SK-N-SH (cell line): ENCODE measurements at regions not wholly inside any gene's neighbourhood (a gene's known extent, or its start where the extent isn't known, plus 50 kb on each side); places are given as distances from the start of the nearest gene placed in this dataset.

Experiments
- CTCF ChIA-PET: fragments of 300-600, 350-600 bp; formaldehyde crosslinking; extraction: SDS; loops from one replicate; lab custom pipeline; 2021; lab: Yijun Ruan, JAX
- POLR2A ChIA-PET: fragments of 350-600 bp; sonication (Branson Sonifier 250); formaldehyde crosslinking; extraction: SDS; loops from one replicate; lab custom pipeline; 2020; ENCODE audit warnings: antibody characterized with exemption, inconsistent platforms; lab: Yijun Ruan, JAX
- DNase-seq: peaks from one replicate; pipeline ENCODE4 v3.0.0; 2012
- H2AFZ ChIP-seq: fragments of 200-600 bp; sonication (generic); 2 replicates; pipeline ENCODE4 v1.8.1; 2016; ENCODE audit warnings: antibody characterized with exemption, mild to moderate bottlenecking, low read depth
- H3F3A ChIP-seq: fragments of 200-600 bp; sonication (generic); replicated peaks from 2 replicates; pipeline ENCODE3; 2016; ENCODE audit warnings: antibody characterized with exemption, mild to moderate bottlenecking; ENCODE audit not compliant: insufficient read depth
- H3K27ac ChIP-seq, 2 experiments: fragments of 200-500 bp in 1 of 2; fragments of 200-600 bp in 1 of 2; sonication (Bioruptor generic) in 1 of 2; sonication (generic), shearing (Covaris generic) in 1 of 2; 2 replicates each; pipeline versions ENCODE4 v1.5.1 to v1.6.1; 2014 to 2016; ENCODE audit warnings: low read depth in 2 of 2, inconsistent platforms in 1 of 2, low read length in 1 of 2, mild to moderate bottlenecking in 1 of 2, mixed read lengths in 1 of 2
- H3K27me3 ChIP-seq: fragments of 200-600 bp; sonication (generic), shearing (Covaris generic); 2 replicates; pipeline ENCODE4 v1.6.1; 2016; ENCODE audit warnings: mixed run types; ENCODE audit not compliant: insufficient read depth
- H3K36me3 ChIP-seq, 2 experiments: fragments of 200-500 bp in 1 of 2; fragments of 200-600 bp in 1 of 2; sonication (Bioruptor generic) in 1 of 2; sonication (generic) in 1 of 2; replicated peaks in 1 of 2; 2 replicates each; pipeline versions ENCODE3 to v1.5.1; 2014 to 2016; ENCODE audit warnings: low read length in 1 of 2, mild to moderate bottlenecking in 1 of 2; ENCODE audit not compliant: insufficient read depth in 2 of 2, control insufficient read depth in 1 of 2
- H3K4me1 ChIP-seq, 2 experiments: fragments of 200-500 bp in 1 of 2; fragments of 200-600 bp in 1 of 2; sonication (Bioruptor generic) in 1 of 2; sonication (generic), shearing (Covaris generic) in 1 of 2; 2 replicates each; pipeline versions ENCODE4 v1.5.1 to v1.6.1; 2014 to 2016; ENCODE audit warnings: low read depth in 1 of 2, low read length in 1 of 2, mixed run types in 1 of 2; ENCODE audit not compliant: insufficient read depth in 2 of 2, control insufficient read depth in 1 of 2
- H3K4me2 ChIP-seq: fragments of 200-600 bp; sonication (generic), shearing (Covaris generic); 2 replicates; pipeline ENCODE4 v1.6.1; 2017; ENCODE audit warnings: mixed run types
- H3K4me3 ChIP-seq, 2 experiments: fragments of 200-500 bp in 1 of 2; fragments of 200-600 bp in 1 of 2; sonication (Bioruptor generic) in 1 of 2; sonication (generic), shearing (Covaris generic) in 1 of 2; 2 replicates each; pipeline versions ENCODE4 v1.5.1 to v1.8.1; 2014 to 2016; ENCODE audit warnings: low read depth in 2 of 2, inconsistent platforms in 1 of 2, low read length in 1 of 2, mild to moderate bottlenecking in 1 of 2, mixed read lengths in 1 of 2, moderate library complexity in 1 of 2
- H3K79me2 ChIP-seq: fragments of 200-600 bp; sonication (generic); 2 replicates; pipeline ENCODE4 v1.8.1; 2017; ENCODE audit warnings: mild to moderate bottlenecking; ENCODE audit not compliant: insufficient read depth
- H3K9ac ChIP-seq: fragments of 200-600 bp; sonication (generic); 2 replicates; pipeline ENCODE4 v1.6.1; 2017; ENCODE audit warnings: mixed run types
- H3K9me2 ChIP-seq: fragments of 200-600 bp; sonication (generic); 2 replicates; pipeline ENCODE4 v1.6.1; 2017; ENCODE audit warnings: mixed run types
- H3K9me3 ChIP-seq: fragments of 200-600 bp; sonication (generic); 2 replicates; pipeline ENCODE4 v1.6.1; 2017; ENCODE audit warnings: mixed run types, mild to moderate bottlenecking, moderate library complexity
- H4K20me1 ChIP-seq: fragments of 200-600 bp; sonication (generic); 2 replicates; pipeline ENCODE4 v1.6.1; 2017; ENCODE audit warnings: mild to moderate bottlenecking, mixed run types; ENCODE audit not compliant: insufficient read depth
- EP300 ChIP-seq, 2 experiments: IDR thresholded peaks; 2 replicates each; pipeline versions ENCODE4 v1.4.0 to v1.6.1; 2012; ENCODE audit warnings: borderline replicate concordance in 1 of 2, low read depth in 1 of 2, low read length in 1 of 2
- GABPA ChIP-seq: IDR thresholded peaks from 2 replicates; pipeline ENCODE4 v1.4.0; 2012; ENCODE audit warnings: low read depth, mild to moderate bottlenecking
- GATA2 ChIP-seq: sonication (generic); formaldehyde crosslinking; IDR thresholded peaks from 2 replicates; pipeline ENCODE4 v1.5.0; 2020; ENCODE audit warnings: mild to moderate bottlenecking, missing genetic modification reagents
- JUND ChIP-seq: IDR thresholded peaks from 2 replicates; pipeline ENCODE4 v1.4.0; 2012
- RCOR1 ChIP-seq: fragments of 150-350 bp; IDR thresholded peaks from 2 replicates; pipeline ENCODE4 v1.6.1; 2017; ENCODE audit warnings: antibody characterized with exemption, low read length
- TCF12 ChIP-seq: IDR thresholded peaks from 2 replicates; pipeline ENCODE4 v1.4.0; 2012
- USF1 ChIP-seq: IDR thresholded peaks from 2 replicates; pipeline ENCODE4 v1.4.0; 2012; ENCODE audit warnings: low read depth, borderline replicate concordance
- WGBS: methylation state at CpG from one replicate; pipeline ENCODE4 v1.1.6; 2017; ENCODE audit warnings: low lambda C conversion rate; 5-methylcytosine and 5-hydroxymethylcytosine counted together
- TF ChIP-seq, protein P1 (sequence below): IDR thresholded peaks from 2 replicates; pipeline ENCODE4; 2012
- TF ChIP-seq, protein P2 (sequence below): IDR thresholded peaks from 2 replicates; pipeline ENCODE4 v1.4.0; 2012; ENCODE audit warnings: low read depth
- TF ChIP-seq, protein P3 (sequence below): fragments of 150-350 bp; IDR thresholded peaks from 2 replicates; pipeline ENCODE4 v1.6.1; 2016; ENCODE audit warnings: mild to moderate bottlenecking, low read depth, low read length

GRCh38 chr10:52615331-52615730 is 157.3 kb downstream of the MBL2 start:
- Histone ChIP-seq H3K9me3 (no peaks in the 10 kb centered on the region), H3F3A (peaks cover 19% of the 10 kb centered on the region), H3K27ac (peak overlapping the region; percentile 33 to 65; a peak in 3 of 4 replicates), H4K20me1 (no peaks in the 10 kb centered on the region), H2AFZ (peak overlapping the region; percentile 26; the same call in 1 of the 2 replicates), H3K4me3 (no peak overlapping the region), H3K36me3 (no peaks in the 10 kb centered on the region), H3K4me1 (peaks cover 8 to 13% of the 10 kb centered on the region in 2 experiments; a peak in 3 of 4 replicates), H3K4me2 (no peak overlapping the region), H3K9ac (no peak overlapping the region), H3K9me2 (no peaks in the 10 kb centered on the region), H3K79me2 (no peaks in the 10 kb centered on the region), H3K27me3 (no peaks in the 10 kb centered on the region)
- no peak for DNase-seq
- ChIA-PET POLR2A (no interaction called here), CTCF (interaction anchor here (0.6 kb wide), 1 partner anchor 34 kb away, joined by 3 read pairs; no protein-coding TSS in a partner anchor)
- TF ChIP-seq, protein P1, sequence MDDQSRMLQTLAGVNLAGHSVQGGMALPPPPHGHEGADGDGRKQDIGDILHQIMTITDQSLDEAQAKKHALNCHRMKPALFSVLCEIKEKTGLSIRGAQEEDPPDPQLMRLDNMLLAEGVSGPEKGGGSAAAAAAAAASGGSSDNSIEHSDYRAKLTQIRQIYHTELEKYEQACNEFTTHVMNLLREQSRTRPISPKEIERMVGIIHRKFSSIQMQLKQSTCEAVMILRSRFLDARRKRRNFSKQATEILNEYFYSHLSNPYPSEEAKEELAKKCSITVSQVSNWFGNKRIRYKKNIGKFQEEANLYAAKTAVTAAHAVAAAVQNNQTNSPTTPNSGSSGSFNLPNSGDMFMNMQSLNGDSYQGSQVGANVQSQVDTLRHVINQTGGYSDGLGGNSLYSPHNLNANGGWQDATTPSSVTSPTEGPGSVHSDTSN = no peak
- no peak for TF ChIP-seq JUND
- TF ChIP-seq TCF12 = no peak
- TF ChIP-seq EP300 (IDR thresholded peaks at IDR 0.05; ENCODE audit: borderline replicate concordance in 1 of 2, low read depth in 1 of 2, low read length in 1 of 2) = no peak
- TF ChIP-seq USF1 = no peak
- TF ChIP-seq RCOR1 = no peak
- TF ChIP-seq, protein P2, sequence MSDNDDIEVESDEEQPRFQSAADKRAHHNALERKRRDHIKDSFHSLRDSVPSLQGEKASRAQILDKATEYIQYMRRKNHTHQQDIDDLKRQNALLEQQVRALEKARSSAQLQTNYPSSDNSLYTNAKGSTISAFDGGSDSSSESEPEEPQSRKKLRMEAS = no peak

- 73% methylated on average over 3 of the region's 3 CpGs for WGBS
- Histone ChIP-seq H2AFZ (peak overlapping the region; percentile 54), H3K4me3 (no peak overlapping the region), H3K9me2 (no peaks in the 10 kb centered on the region), H3K9me3 (no peaks in the 10 kb centered on the region), H3K4me2 (peak overlapping the region; percentile 12; the same call in 1 of the 2 replicates), H3K9ac (no peak overlapping the region), H3F3A (peaks cover 19% of the 10 kb centered on the region), H3K27me3 (no peaks in the 10 kb centered on the region), H3K27ac (peak overlapping the region; percentile 33 to 65; a peak in 3 of 4 replicates), H3K4me1 (peaks cover 14 to 17% of the 10 kb centered on the region in 2 experiments; a peak in 3 of 4 replicates), H3K79me2 (no peaks in the 10 kb centered on the region), H4K20me1 (no peaks in the 10 kb centered on the region), H3K36me3 (no peaks in the 10 kb centered on the region)
- CTCF ChIA-PET = interaction anchor here (1.2 to 1.3 kb wide), 2 partner anchors 28 to 303 kb away, joined by 5 read pairs; partner anchors contain the start of gene DKK1
- POLR2A ChIA-PET = no interaction called here
- TF ChIP-seq, protein P3, sequence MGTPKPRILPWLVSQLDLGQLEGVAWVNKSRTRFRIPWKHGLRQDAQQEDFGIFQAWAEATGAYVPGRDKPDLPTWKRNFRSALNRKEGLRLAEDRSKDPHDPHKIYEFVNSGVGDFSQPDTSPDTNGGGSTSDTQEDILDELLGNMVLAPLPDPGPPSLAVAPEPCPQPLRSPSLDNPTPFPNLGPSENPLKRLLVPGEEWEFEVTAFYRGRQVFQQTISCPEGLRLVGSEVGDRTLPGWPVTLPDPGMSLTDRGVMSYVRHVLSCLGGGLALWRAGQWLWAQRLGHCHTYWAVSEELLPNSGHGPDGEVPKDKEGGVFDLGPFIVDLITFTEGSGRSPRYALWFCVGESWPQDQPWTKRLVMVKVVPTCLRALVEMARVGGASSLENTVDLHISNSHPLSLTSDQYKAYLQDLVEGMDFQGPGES = no peak
- TF ChIP-seq GATA2 (no peak), GABPA (no peak)
- no peak for DNase-seq
Observed at GRCh38 chr10:52615756-52616394, 156.7 kb downstream of the MBL2 start.
